ENCODE measurements at regions not wholly inside any gene's neighbourhood (a gene's known extent, or its start where the extent isn't known, plus 50 kb on each side); places are given as distances from the start of the nearest gene placed in this dataset.

DNA sequence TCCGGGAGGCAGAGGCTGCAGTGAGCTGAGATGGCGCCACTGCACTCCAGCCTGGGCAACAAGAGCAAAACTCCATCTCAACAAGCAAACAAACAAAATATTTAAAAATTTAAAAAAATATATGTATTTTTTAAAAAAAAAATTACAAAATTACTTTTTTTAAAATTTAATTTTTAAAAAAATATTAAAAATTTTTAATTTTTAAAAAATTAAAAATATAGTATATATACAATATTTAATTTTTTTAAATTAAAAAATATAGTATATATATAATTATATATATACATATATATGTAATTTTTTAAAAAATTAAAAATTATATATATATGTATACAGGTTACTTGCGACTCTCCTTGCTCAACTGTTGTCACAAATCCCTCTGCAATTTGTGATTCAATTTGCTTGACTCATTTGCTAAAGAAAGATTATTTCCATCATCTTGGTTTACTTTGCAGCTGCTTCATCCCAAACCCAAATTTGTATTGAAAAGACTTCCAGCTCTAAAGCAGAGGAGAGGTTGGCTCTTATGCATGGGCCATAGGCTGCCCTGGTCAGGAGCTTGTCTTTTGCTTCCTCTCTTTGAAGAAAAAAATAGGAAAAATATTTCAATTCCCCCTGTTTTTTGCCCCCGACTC is 247.4 kb upstream of the IRX3 start:
- no peak overlapping the region for H3K27ac ChIP-seq
- TF ChIP-seq ZFX (IDR thresholded peaks at IDR 0.05; ENCODE audit: borderline replicate concordance) = no peak
- TF ChIP-seq, protein P1, sequence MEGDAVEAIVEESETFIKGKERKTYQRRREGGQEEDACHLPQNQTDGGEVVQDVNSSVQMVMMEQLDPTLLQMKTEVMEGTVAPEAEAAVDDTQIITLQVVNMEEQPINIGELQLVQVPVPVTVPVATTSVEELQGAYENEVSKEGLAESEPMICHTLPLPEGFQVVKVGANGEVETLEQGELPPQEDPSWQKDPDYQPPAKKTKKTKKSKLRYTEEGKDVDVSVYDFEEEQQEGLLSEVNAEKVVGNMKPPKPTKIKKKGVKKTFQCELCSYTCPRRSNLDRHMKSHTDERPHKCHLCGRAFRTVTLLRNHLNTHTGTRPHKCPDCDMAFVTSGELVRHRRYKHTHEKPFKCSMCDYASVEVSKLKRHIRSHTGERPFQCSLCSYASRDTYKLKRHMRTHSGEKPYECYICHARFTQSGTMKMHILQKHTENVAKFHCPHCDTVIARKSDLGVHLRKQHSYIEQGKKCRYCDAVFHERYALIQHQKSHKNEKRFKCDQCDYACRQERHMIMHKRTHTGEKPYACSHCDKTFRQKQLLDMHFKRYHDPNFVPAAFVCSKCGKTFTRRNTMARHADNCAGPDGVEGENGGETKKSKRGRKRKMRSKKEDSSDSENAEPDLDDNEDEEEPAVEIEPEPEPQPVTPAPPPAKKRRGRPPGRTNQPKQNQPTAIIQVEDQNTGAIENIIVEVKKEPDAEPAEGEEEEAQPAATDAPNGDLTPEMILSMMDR (IDR thresholded peaks at IDR 0.05) = no peak

DNA sequence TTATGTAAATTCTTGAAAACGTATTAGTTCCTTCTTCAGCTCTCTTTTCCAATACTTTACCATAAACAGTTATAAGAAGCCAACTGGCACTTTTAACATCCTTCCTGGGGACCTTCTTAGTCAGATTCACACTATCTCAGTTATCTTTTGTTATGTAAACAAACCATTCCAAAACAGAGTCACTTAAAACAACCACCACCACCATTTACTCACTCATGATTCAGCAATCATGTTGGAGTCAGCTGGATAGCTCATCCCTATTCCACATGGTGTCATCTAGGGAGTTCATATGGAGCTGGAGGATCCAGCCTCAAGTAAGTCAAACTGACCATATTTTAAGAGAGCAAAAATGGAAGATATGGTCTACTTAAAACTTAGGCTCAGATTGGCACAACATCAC is 240.3 kb upstream of the IRX3 start:
- TF ChIP-seq, protein P1 (IDR thresholded peaks at IDR 0.05) = no peak
- TF ChIP-seq ZFX (IDR thresholded peaks at IDR 0.05; ENCODE audit: borderline replicate concordance) = no peak
- no peak overlapping the region for H3K27ac ChIP-seq

DNA sequence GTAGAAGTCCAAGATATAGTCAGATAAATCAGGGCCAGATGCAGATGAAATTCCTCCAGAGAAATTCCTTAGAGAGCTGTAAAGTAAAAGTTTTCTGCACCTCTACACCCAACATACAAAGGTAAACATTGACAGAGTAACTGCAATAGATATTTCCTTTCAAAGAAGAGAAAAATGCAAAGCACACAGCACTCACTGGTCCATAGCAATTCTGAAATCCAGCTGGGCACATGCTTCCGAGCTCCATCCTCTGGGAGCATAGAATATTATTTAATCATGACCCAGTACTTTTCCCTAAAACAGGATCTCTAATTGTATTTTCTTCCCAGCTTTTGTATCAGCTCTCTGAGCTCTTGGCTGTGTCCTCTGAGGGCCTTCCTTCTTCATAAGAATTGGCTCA is 239.5 kb upstream of the IRX3 start:
- TF ChIP-seq, protein P1 (IDR thresholded peaks at IDR 0.05) = no peak
- no peak for TF ChIP-seq ZFX (IDR thresholded peaks at IDR 0.05; ENCODE audit: borderline replicate concordance)

DNA sequence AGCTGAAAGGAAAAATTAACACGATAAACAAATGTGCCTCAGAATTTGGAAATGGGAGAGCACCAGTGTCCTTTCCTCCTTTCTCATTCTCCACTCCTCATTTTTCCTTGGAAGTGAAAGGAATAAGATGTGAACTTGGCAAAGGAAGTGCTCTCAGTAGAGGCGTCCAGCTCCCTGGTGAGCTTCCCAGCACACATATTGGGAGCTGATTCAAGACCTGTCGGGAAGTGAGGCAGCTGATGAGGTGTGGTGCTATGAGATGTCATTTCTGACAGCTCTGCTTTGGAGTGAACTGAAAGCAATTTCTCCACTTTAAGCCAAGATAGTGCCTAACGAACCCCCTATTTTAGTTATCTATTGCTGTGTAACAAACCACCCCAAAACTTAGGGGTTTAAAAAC is 238.5 kb upstream of the IRX3 start:
- TF ChIP-seq, protein P1 (IDR thresholded peaks at IDR 0.05) = no peak
- no peak for TF ChIP-seq ZFX (IDR thresholded peaks at IDR 0.05; ENCODE audit: borderline replicate concordance)
- H3K27ac ChIP-seq = no peak overlapping the region

More for the DNA sequence above, 239.5 kb upstream of the IRX3 start:
- no peak overlapping the region for H3K27ac ChIP-seq

DNA sequence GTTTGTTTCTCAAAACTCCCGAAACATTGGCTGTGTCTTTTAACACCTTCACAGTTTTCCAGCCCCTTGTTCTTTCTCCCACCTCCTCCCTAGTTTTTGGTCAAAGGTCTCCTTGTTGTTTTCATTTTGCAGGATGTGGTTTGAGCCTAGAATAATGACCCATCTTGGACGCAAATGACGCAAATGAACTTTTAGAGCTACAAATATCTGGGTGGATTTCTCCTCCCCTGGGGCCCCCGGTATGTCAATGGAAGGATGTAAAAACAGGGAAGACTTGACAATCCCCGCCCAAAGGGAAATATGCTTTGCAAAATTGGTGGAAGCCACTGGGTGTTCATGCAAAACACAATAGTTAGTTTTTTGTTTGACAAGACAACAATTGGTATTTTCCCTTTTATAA is 236.0 kb upstream of the IRX3 start:
- no peak for TF ChIP-seq ZFX (IDR thresholded peaks at IDR 0.05; ENCODE audit: borderline replicate concordance)
- TF ChIP-seq, protein P1 (IDR thresholded peaks at IDR 0.05) = no peak
- H3K27ac ChIP-seq = no peak overlapping the region

DNA sequence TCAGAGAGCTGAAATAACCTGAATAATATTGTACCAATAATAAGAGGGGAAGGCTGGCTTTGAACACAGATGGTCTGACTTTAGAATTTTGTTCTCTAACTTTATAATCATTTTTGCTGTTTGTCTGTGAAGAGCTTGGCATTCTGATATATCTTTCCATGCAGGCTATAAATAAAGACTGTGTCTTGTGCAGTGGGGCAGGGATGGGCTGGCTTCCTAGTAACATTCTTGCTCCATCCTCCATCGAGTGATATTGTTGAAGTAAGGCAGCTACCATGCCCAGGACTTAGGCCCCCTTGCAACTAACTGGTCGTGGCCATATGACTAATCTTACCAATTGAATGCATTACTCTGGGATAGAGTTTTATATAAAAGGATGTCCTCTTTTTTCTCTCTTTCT is 234.7 kb upstream of the IRX3 start:
- TF ChIP-seq, protein P1 (IDR thresholded peaks at IDR 0.05) = no peak
- no peak for TF ChIP-seq ZFX (IDR thresholded peaks at IDR 0.05; ENCODE audit: borderline replicate concordance)
- no peak overlapping the region for H3K27ac ChIP-seq

DNA sequence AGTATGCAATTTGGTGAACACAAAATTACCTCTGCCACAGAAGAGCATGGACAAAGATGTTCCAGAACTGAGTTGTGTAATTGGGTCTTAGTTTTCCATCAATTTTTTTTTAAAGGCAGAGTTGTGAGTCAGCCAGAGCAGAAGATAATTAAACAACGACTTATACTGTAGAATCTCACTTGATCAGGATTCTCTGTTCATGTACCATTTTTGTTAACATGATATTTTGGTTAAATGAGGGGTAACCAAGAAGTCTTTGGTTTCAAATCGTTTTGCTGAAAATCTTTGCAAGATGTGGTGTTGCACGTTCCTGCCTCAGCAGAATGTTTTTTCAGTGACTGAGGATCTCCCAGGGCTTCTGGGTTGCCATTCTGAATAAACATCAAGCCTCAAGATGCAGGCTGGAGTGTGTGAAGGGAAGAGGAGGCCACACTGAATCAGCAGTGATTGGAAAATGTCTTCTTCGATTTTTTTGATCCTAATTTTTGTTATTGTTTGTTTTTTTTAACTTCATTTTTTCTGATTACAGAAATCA is 232.6 kb upstream of the IRX3 start:
- TF ChIP-seq, protein P1 (IDR thresholded peaks at IDR 0.05) = no peak
- no peak for TF ChIP-seq ZFX (IDR thresholded peaks at IDR 0.05; ENCODE audit: borderline replicate concordance)
- H3K27ac ChIP-seq = no peak overlapping the region
